HuH-7.5 (cell line): ENCODE measurements at regions not wholly inside any gene's neighbourhood (a gene's known extent, or its start where the extent isn't known, plus 50 kb on each side); places are given as distances from the start of the nearest gene placed in this dataset.
"Not testable (repeated sequence)": the region's sequence is repeated elsewhere in the genome, so short reads cannot be mapped to it uniquely, and the experiment has no call there.

Source experiments
- DNase-seq: peaks from one replicate; pipeline ENCODE4 v3.0.0; 2011; ENCODE audit warnings: low spot score

DNA sequence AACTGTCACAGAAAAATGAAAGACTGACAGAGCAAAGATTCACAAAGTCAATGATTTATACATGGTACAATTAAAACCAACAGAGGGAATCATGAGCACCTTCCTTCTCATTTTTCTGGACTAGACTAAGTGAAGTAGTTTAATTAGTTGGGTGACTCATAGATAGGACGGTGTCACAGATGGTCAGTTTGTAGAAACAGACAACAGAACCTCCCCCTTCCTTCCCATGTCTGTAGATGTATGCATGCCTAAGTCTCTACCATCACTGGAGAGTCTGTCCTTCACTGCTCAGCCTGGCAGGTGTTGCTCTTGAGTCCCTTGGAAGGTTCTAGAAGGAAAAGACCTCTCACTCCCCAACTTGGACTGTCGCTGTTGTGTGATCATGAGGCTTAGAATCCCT lies 75.4 kb upstream of the EEF1E1 start:
- no peak for DNase-seq

GRCh38 chr6:8175046-8175777 lies 72.9 kb upstream of the EEF1E1 start:
- no peak for DNase-seq

- no peak for DNase-seq
These were observed 72.2 kb upstream of the EEF1E1 start for GRCh38 chr6:8174571-8174970.

GRCh38 chr6:8172530-8172929 lies 70.2 kb upstream of the EEF1E1 start:
- DNase-seq: no peak

DNA sequence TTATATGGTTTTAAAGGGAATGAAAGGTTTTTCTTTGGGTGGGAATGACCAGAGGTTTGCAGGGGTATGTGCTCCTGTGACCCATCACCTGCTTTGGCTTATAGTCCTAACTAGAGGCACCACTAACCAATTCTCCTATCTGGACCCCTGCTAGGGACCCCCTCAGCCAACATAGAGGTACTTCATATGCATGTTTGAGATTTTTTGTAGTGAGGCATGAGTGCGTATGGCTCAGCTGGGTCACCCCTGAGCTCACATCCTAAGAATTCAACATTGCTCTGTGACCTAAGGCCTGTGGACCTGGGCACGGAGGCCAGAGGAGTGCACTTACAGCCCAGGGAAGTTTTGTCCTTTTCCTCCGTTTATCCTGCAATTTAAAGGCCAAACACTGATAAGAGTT lies 68.4 kb upstream of the EEF1E1 start:
- no peak for DNase-seq

DNA sequence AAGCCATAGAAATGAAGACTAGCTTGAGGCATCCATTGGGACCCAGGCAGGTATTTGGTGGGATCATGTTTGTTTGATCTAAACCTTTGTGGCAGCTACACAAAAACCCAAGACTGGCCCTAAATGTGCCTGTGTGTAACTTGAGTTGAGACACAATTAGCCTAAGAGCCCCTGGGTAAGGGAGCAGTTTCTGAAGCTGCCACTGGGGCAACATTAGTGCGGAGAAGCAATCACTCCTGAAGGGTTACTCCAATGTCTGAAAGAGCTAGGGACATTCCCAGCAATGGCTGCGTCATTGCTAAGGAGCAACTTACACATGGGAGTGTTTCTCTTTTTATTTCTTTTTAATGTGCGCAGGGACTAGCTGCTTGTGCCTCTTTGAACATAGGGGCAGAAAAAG lies 67.9 kb upstream of the EEF1E1 start:
- no peak for DNase-seq

DNA sequence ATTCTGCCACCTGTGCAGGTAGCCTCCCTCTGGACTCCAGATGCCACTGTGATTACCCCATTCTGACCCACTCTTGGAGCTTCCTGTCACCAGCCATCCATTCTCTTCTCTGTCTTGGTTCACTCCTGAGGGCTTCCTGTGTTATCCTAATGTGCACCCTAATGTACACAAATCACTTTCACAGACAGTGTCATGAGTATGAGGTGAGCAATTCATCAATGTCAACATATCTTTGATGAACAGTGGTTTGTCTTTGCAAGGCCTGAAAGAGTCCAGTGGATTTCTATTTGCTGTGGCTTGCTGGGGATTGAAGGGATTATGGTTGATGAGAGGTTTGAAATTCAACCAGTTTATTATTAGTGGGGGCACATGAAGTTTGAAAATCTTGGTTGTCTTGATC lies 63.8 kb upstream of the EEF1E1 start:
- no peak for DNase-seq

DNA sequence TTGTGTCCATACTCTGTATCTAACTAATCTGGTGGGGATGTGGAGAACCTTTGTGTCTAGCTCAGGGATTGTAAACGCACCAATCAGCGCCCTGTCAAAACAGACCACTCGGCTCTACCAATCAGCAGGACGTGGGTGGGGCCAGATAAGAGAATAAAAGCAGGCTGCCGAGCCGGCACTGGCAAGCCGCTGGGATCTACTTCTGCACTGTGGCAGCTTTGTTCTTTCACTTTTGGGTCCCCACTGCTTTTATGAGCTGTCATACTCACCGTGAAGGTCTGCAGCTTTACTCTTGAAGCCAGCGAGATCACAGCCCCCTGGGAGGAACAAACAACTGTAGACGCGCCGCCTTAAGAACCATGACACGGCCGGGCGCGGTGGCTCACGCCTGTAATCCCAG lies 62.7 kb upstream of the EEF1E1 start:
- DNase-seq: not testable (repeated sequence)

DNA sequence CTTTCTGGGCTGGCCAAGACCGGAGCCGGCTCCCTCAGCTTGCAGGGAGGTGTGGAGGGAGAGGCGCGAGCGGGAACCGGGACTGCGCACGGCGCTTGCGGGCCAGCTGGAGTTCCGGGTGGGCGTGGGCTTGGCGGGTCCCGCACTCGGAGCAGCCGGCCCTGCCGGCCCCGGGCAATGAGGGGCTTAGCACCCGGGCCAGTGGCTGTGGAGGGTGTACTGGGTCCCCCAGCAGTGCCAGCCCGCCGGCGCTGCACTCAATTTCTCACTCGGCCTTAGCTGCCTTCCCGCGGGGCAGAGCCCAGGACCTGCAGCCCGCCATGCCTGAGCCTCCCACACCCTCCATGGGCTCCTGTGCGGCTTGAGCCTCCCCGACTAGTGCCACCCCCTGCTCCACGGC lies 61.9 kb upstream of the EEF1E1 start:
- not testable (repeated sequence) for DNase-seq

- DNase-seq: no peak
These were observed 57.6 kb upstream of the EEF1E1 start for GRCh38 chr6:8159966-8160365.

DNA sequence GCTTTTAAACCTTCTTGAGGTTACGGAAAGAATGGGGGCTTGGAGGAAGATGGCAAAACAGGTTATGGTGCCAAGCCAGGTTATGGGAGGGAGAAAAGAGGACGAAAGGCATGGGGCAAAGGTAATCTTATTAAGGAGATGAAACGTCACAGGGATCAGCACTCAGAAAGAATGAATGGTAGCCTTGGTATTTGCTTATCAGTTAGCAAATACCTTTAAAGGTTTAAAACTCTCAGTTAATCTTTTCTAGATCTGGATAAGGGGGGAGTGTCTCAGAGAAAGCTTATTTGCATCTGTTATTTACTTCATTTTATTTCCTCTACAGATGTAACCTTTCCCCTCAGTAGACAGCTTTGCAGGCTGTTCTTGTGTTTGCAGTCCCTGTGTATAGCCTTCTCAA lies 55.5 kb upstream of the EEF1E1 start:
- DNase-seq: no peak

- no peak for DNase-seq
These were observed 53.1 kb upstream of the EEF1E1 start for GRCh38 chr6:8155259-8156012.
